H1 (cell line): ENCODE measurements at regions not wholly inside any gene's neighbourhood (a gene's known extent, or its start where the extent isn't known, plus 50 kb on each side); places are given as distances from the start of the nearest gene placed in this dataset.

ENCODE experiments used
- CTCF ChIA-PET: fragments of 300-600 bp; sonication (Branson Sonifier 250); formaldehyde crosslinking; loops from one replicate; lab custom pipeline; 2021; ENCODE audit not compliant: partially characterized antibody; lab: Charles Lee
- POLR2A ChIA-PET: fragments of 300-600 bp; sonication (Branson Sonifier 250); formaldehyde crosslinking; loops from one replicate; lab custom pipeline; 2021; ENCODE audit warnings: inconsistent platforms; ENCODE audit not compliant: partially characterized antibody; lab: Charles Lee
- DNase-seq, 2 experiments: peaks; one replicate each; pipeline versions ENCODE4 v3.0.0 to v3.0.0-alpha.2; 2010 to 2022; ENCODE audit warnings: low spot score in 2 of 2, low read depth in 1 of 2, mixed read lengths in 1 of 2
- FAIRE-seq: peaks from 2 replicates; lab custom pipeline; 2011; peaks lifted over from hg19 to GRCh38; lab: Jason Lieb, UNC
- H2AFZ ChIP-seq: 2 replicates; pipeline ENCODE4 v1.8.1; 2012; ENCODE audit warnings: low read length, inconsistent platforms
- H2AK5ac ChIP-seq: 2 replicates; pipeline ENCODE4 v1.6.1; 2013; ENCODE audit warnings: low read depth, low read length
- H2BK120ac ChIP-seq: replicated peaks from 2 replicates; pipeline ENCODE3; 2013; ENCODE audit warnings: low read depth, low read length, inconsistent platforms
- H2BK12ac ChIP-seq: 2 replicates; pipeline ENCODE4 v1.6.1; 2013; ENCODE audit warnings: low read depth, low read length
- H2BK15ac ChIP-seq: 2 replicates; pipeline ENCODE4 v1.6.1; 2013; ENCODE audit warnings: low read length
- H2BK20ac ChIP-seq: 2 replicates; pipeline ENCODE4 v1.6.1; 2013; ENCODE audit warnings: low read length
- H2BK5ac ChIP-seq: 2 replicates; pipeline ENCODE4 v1.6.1; 2013; ENCODE audit warnings: low read depth, low read length
- H3K14ac ChIP-seq: 2 replicates; pipeline ENCODE4 v1.6.1; 2013; ENCODE audit warnings: inconsistent platforms; ENCODE audit not compliant: insufficient read length
- H3K18ac ChIP-seq: 2 replicates; pipeline ENCODE4 v1.6.1; 2013; ENCODE audit warnings: low read length; ENCODE audit errors: extremely low read depth
- H3K23ac ChIP-seq: 2 replicates; pipeline ENCODE4 v1.6.1; 2013; ENCODE audit warnings: inconsistent platforms; ENCODE audit not compliant: insufficient read length
- H3K23me2 ChIP-seq: 2 replicates; pipeline ENCODE4 v1.6.1; 2013; ENCODE audit warnings: low read depth, low read length
- H3K27ac ChIP-seq: 2 replicates; pipeline ENCODE4 v1.6.1; 2011; ENCODE audit warnings: low read depth, low read length, inconsistent platforms
- H3K27me3 ChIP-seq, 4 experiments: replicated peaks in 1 of 4; 1 replicate in 1 of 4; 2 replicates in 3 of 4; pipeline versions ENCODE4 v1.6.1 to v1.8.1; 2011 to 2013; ENCODE audit warnings: low read length in 3 of 4, mild to moderate bottlenecking in 3 of 4, inconsistent platforms in 2 of 4, mixed read lengths in 2 of 4, moderate library complexity in 1 of 4; ENCODE audit not compliant: control insufficient read depth in 3 of 4, insufficient read depth in 3 of 4; ENCODE audit errors: extremely low read depth in 1 of 4
- H3K36me3 ChIP-seq, 4 experiments: 2 replicates each; pipeline versions ENCODE4 v1.6.1 to v1.8.1; 2011 to 2013; ENCODE audit warnings: mild to moderate bottlenecking in 4 of 4, low read length in 3 of 4, moderate library complexity in 2 of 4, control low read depth in 1 of 4, inconsistent platforms in 1 of 4; ENCODE audit not compliant: insufficient read depth in 4 of 4, control insufficient read depth in 2 of 4
- H3K4ac ChIP-seq: replicated peaks from 2 replicates; pipeline ENCODE3; 2013; ENCODE audit warnings: low read length, low read depth, mixed read lengths, inconsistent platforms; ENCODE audit not compliant: insufficient read length
- H3K4me1 ChIP-seq, 4 experiments: replicated peaks in 1 of 4; 1 replicate in 1 of 4; 2 replicates in 3 of 4; pipeline versions ENCODE4 v1.6.1 to v1.8.1; 2011 to 2013; ENCODE audit warnings: low read length in 3 of 4, inconsistent platforms in 2 of 4, mixed read lengths in 1 of 4; ENCODE audit not compliant: insufficient read depth in 4 of 4, control insufficient read depth in 3 of 4
- H3K4me2 ChIP-seq, 2 experiments: 2 replicates each; pipeline versions ENCODE4 v1.6.1 to v1.8.1; 2011 to 2013; ENCODE audit warnings: low read depth in 2 of 2, low read length in 2 of 2, control low read depth in 1 of 2, inconsistent platforms in 1 of 2, mild to moderate bottlenecking in 1 of 2; ENCODE audit not compliant: insufficient read depth in 1 of 2
- H3K4me3 ChIP-seq, 4 experiments: fragments of 200-600, 300-600 bp in 1 of 4; sonication (generic), shearing (Covaris generic), sonication (Bioruptor Twin) in 1 of 4; 2 replicates each; pipeline versions ENCODE4 v1.5.1 to v1.8.1; 2011 to 2016; ENCODE audit warnings: low read length in 4 of 4, low read depth in 3 of 4, control low read depth in 2 of 4, inconsistent platforms in 2 of 4, mild to moderate bottlenecking in 2 of 4, mixed read lengths in 1 of 4, moderate library complexity in 1 of 4; ENCODE audit not compliant: insufficient read depth in 2 of 4; ENCODE audit errors: extremely low read depth in 1 of 4
- H3K56ac ChIP-seq: replicated peaks from 2 replicates; pipeline ENCODE3; 2013; ENCODE audit warnings: low read depth, mild to moderate bottlenecking, mixed read lengths, low read length, inconsistent platforms; ENCODE audit not compliant: insufficient read length
- H3K79me1 ChIP-seq: 2 replicates; pipeline ENCODE4 v1.6.1; 2013; ENCODE audit warnings: low read depth, low read length, control low read depth
- H3K79me2 ChIP-seq, 2 experiments: 2 replicates each; pipeline versions ENCODE4 v1.6.1 to v1.8.1; 2012 to 2013; ENCODE audit warnings: low read length in 2 of 2, mild to moderate bottlenecking in 2 of 2, inconsistent platforms in 1 of 2; ENCODE audit not compliant: insufficient read depth in 2 of 2, control insufficient read depth in 1 of 2
- H3K9ac ChIP-seq, 4 experiments: replicated peaks in 1 of 4; 1 replicate in 1 of 4; 2 replicates in 3 of 4; pipeline versions ENCODE4 v1.6.1 to v1.8.1; 2011 to 2013; ENCODE audit warnings: low read depth in 3 of 4, low read length in 3 of 4, control low read depth in 2 of 4, mild to moderate bottlenecking in 2 of 4, moderate library complexity in 2 of 4, inconsistent platforms in 1 of 4; ENCODE audit errors: extremely low read depth in 1 of 4
- H3K9me3 ChIP-seq, 2 experiments: 2 replicates each; pipeline versions ENCODE4 v1.6.1 to v1.8.1; 2012 to 2013; ENCODE audit warnings: mild to moderate bottlenecking in 2 of 2, moderate library complexity in 2 of 2, control low read depth in 1 of 2, inconsistent platforms in 1 of 2, low read depth in 1 of 2, low read length in 1 of 2, mixed read lengths in 1 of 2; ENCODE audit not compliant: insufficient read depth in 2 of 2
- H4K20me1 ChIP-seq, 2 experiments: replicated peaks in 1 of 2; 2 replicates each; pipeline versions ENCODE3 to v1.8.1; 2011 to 2013; ENCODE audit warnings: inconsistent platforms in 2 of 2, low read length in 2 of 2, mild to moderate bottlenecking in 1 of 2; ENCODE audit not compliant: insufficient read depth in 2 of 2, control insufficient read depth in 1 of 2
- H4K5ac ChIP-seq: 2 replicates; pipeline ENCODE4 v1.6.1; 2013; ENCODE audit warnings: low read length, low read depth, mixed read lengths, inconsistent platforms; ENCODE audit not compliant: insufficient read length
- H4K8ac ChIP-seq: 2 replicates; pipeline ENCODE4 v1.8.0; 2013; ENCODE audit warnings: mild to moderate bottlenecking, moderate library complexity, low read length, inconsistent platforms; ENCODE audit not compliant: insufficient read depth; ENCODE audit errors: extremely low read depth
- H4K91ac ChIP-seq: replicated peaks from 2 replicates; pipeline ENCODE3; 2013; ENCODE audit warnings: low read length, mixed read lengths, inconsistent platforms; ENCODE audit not compliant: insufficient read length
- ATF2 ChIP-seq: IDR thresholded peaks from 2 replicates; pipeline ENCODE4 v1.6.1; 2012; ENCODE audit warnings: low read length, inconsistent platforms
- BCL11A ChIP-seq, 2 experiments: IDR thresholded peaks; one replicate each; pipeline ENCODE4 v1.6.1; 2011; ENCODE audit warnings: low read depth in 2 of 2, low read length in 2 of 2, mild to moderate bottlenecking in 2 of 2
- CBX8 ChIP-seq: fragments of 300-800, 300-1000 bp; sonication (generic); IDR thresholded peaks from 2 replicates; pipeline ENCODE4 v1.7.1; 2016; ENCODE audit warnings: low read depth, low read length, borderline replicate concordance
- GTF2F1 ChIP-seq: IDR thresholded peaks from 2 replicates; pipeline ENCODE4 v1.6.1; 2012; ENCODE audit warnings: low read depth, low read length, improper control_type of control experiment, borderline replicate concordance
- NRF1 ChIP-seq: IDR thresholded peaks from 2 replicates; pipeline ENCODE4 v1.6.1; 2011; ENCODE audit warnings: mild to moderate bottlenecking, low read depth, low read length, improper control_type of control experiment
- POLR2A ChIP-seq, 2 experiments: IDR thresholded peaks; 1 replicate in 1 of 2; 2 replicates in 1 of 2; pipeline ENCODE4 v1.6.1; 2011; ENCODE audit warnings: low read depth in 2 of 2, low read length in 2 of 2, mild to moderate bottlenecking in 2 of 2; ENCODE audit errors: control extremely low read depth in 1 of 2
- POU5F1 ChIP-seq: IDR thresholded peaks from 2 replicates; pipeline ENCODE4 v1.6.1; 2011; ENCODE audit warnings: low read depth, mild to moderate bottlenecking, low read length, moderate library complexity
- SAP30 ChIP-seq: fragments of 300-600 bp; sonication (generic); IDR thresholded peaks from 2 replicates; pipeline ENCODE4 v1.7.1; 2012; ENCODE audit warnings: low read length, moderate library complexity, mild to moderate bottlenecking, inconsistent platforms; ENCODE audit not compliant: insufficient read depth, insufficient replicate concordance
- SIN3A ChIP-seq, 2 experiments: IDR thresholded peaks in 1 of 2; conservative IDR thresholded peaks in 1 of 2; 2 replicates each; pipeline ENCODE4 v1.6.1; 2011 to 2012; ENCODE audit warnings: low read length in 2 of 2, improper control_type of control experiment in 1 of 2, low read depth in 1 of 2, mild to moderate bottlenecking in 1 of 2
- SRF ChIP-seq: IDR thresholded peaks from 2 replicates; pipeline ENCODE4 v1.6.1; 2011; ENCODE audit warnings: mild to moderate bottlenecking, low read depth, low read length, moderate library complexity
- USF2 ChIP-seq: IDR thresholded peaks from 2 replicates; pipeline ENCODE4 v1.6.1; 2011; ENCODE audit warnings: low read length, improper control_type of control experiment
- WGBS, 2 experiments: shearing (Covaris generic) in 1 of 2; methylation state at CpG; one replicate each; pipeline versions ENCODE4 v1.1.6 to v1.1.7; 2013 to 2015; ENCODE audit warnings: low lambda C conversion rate in 2 of 2, mixed read lengths in 2 of 2, inconsistent platforms in 1 of 2, low coverage in 1 of 2, missing lambda C conversion rate in 1 of 2; ENCODE audit not compliant: insufficient replicate concordance in 2 of 2, insufficient coverage in 1 of 2, insufficient read length in 1 of 2; ENCODE audit errors: extremely low coverage in 1 of 2, missing lambda C conversion rate in 1 of 2; 5-methylcytosine and 5-hydroxymethylcytosine counted together

GRCh38 chr2:12440731-12441130, 276.0 kb upstream of the TRIB2 start:
- Histone ChIP-seq H2AFZ (no peak overlapping the region), H3K27ac (no peak overlapping the region), H3K79me1 (no peaks in the 10 kb centered on the region), H4K91ac (no peak overlapping the region), H3K18ac (no peak overlapping the region), H3K23ac (no peak overlapping the region), H3K23me2 (no peaks in the 10 kb centered on the region), H3K27me3 (no peaks in the 10 kb centered on the region), H3K9me3 (peaks cover 0 to 8% of the 10 kb centered on the region in 2 experiments; a peak in 1 of 4 replicates), H2BK5ac (no peak overlapping the region), H3K9ac (no peak overlapping the region), H3K56ac (no peak overlapping the region), H3K4me3 (no peak overlapping the region), H3K4me1 (peaks cover 0 to 5% (median 0%) of the 10 kb centered on the region in 4 experiments; a peak in 2 of 7 replicates), H2BK15ac (no peak overlapping the region), H4K8ac (no peak overlapping the region), H2AK5ac (no peak overlapping the region), H4K20me1 (no peaks in the 10 kb centered on the region), H3K4me2 (no peak overlapping the region), H3K14ac (no peak overlapping the region), H3K4ac (no peak overlapping the region), H3K36me3 (no peaks in the 10 kb centered on the region), H2BK20ac (no peak overlapping the region), H2BK12ac (no peak overlapping the region), H2BK120ac (no peak overlapping the region), H4K5ac (no peak overlapping the region), H3K79me2 (no peaks in the 10 kb centered on the region)
- DNase-seq (no peak), FAIRE-seq (no peak)
- WGBS, 2 experiments: 96% methylated on average over 4 of the region's 4 CpGs; no CpG with 5 or more reads in 1 of the 2 experiments
- ChIA-PET POLR2A (no interaction called here), CTCF (no interaction called here)
- TF ChIP-seq SIN3A (conservative IDR thresholded peaks at IDR 0.05 in 1 of 2, IDR thresholded peaks at IDR 0.05 in 1 of 2; ENCODE audit: low read depth in 1 of 2, low read length in 2 of 2) (no peak), USF2 (no peak), GTF2F1 (no peak), POLR2A (IDR thresholded peaks at IDR 0.05; ENCODE audit: control extremely low read depth in 1 of 2, low read depth in 2 of 2, low read length in 2 of 2) (no peak), NRF1 (no peak), ATF2 (no peak), CBX8 (no peak), POU5F1 (no peak), SRF (no peak), BCL11A (IDR thresholded peaks at IDR 0.05; ENCODE audit: low read depth in 2 of 2, low read length in 2 of 2) (no peak), SAP30 (no peak)
